ENCODE measurements at regions not wholly inside any gene's neighbourhood (a gene's known extent, or its start where the extent isn't known, plus 50 kb on each side); places are given as distances from the start of the nearest gene placed in this dataset.

DNA sequence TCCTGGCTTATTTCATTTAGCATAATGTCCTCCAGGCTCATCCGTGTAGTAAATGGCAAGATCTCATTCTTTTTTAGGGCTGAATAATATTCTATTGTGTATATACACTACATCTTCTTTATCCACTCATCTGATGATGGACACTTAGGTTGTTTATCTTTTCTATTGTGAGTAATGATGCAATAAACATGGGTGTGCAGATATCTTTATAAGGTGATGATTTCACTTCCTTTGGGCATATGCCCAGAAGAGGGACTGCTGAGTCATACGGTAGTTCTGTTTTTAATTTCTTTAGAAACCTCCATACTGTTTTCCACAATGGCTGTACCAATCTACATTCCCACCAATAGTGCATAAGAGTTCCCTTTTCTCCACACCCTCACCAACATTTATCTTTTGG is 317.6 kb upstream of the CNKSR2 start:
- H3K36me3 Mint-ChIP-seq (ENCODE audit: insufficient read depth, unreplicated experiment), result no peaks in the 10 kb centered on the region
- no peaks in the 10 kb centered on the region for H3K4me1 Mint-ChIP-seq (ENCODE audit: low read depth, unreplicated experiment)
- no peak for TF ChIP-seq CTCF (IDR thresholded peaks at IDR 0.05; ENCODE audit: unreplicated experiment)
- CTCF ChIA-PET, result no interaction called here
- peaks cover 8% of the 10 kb centered on the region for H3K9me3 Mint-ChIP-seq (ENCODE audit: low read depth, unreplicated experiment)
- no peaks in the 10 kb centered on the region for H3K27me3 Mint-ChIP-seq (ENCODE audit: unreplicated experiment)
- DNase-seq, result no peak
- no TSS peak for BruUV-seq (replicated peaks)
- intact Hi-C loops (cut with micrococcal nuclease; ENCODE audit: unreplicated experiment), result no loop called here
- H3K27ac Mint-ChIP-seq (ENCODE audit: unreplicated experiment), result no peak overlapping the region
- H3K4me3 Mint-ChIP-seq (ENCODE audit: low read depth, unreplicated experiment), result no peak overlapping the region

- no peak for TF ChIP-seq CTCF (IDR thresholded peaks at IDR 0.05; ENCODE audit: unreplicated experiment)
- H3K4me3 Mint-ChIP-seq (ENCODE audit: low read depth, unreplicated experiment), result no peak overlapping the region
- CTCF ChIA-PET, result no interaction called here
These were observed 327.2 kb upstream of the CNKSR2 start for GRCh38 chrX:21047034-21047455.

DNA sequence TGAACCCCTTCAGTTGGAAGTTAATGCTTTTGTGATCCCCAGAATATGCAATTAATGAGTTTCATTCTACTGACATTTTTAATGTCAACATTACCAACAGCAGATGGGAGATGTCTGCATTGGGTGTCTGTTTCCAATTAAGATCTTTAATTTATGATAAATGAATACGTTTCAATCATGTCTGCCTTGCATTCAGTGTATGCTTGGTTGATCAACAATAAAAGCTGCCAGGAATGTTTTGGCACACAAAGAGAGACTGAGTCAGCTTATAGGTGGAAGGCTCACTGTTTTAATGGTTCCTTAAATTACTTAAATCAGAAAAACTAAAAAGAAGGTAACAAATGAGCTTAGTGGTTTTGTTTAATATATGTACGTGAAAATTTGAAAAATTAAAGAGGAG is 359.9 kb upstream of the CNKSR2 start:
- DNase-seq, result no peak
- CTCF ChIA-PET, result no interaction called here
- TF ChIP-seq CTCF (IDR thresholded peaks at IDR 0.05; ENCODE audit: unreplicated experiment), result no peak
- no peaks in the 10 kb centered on the region for H3K27me3 Mint-ChIP-seq (ENCODE audit: unreplicated experiment)
- no peak overlapping the region for H3K27ac Mint-ChIP-seq (ENCODE audit: unreplicated experiment)
- H3K36me3 Mint-ChIP-seq (ENCODE audit: insufficient read depth, unreplicated experiment), result no peaks in the 10 kb centered on the region
- H3K4me3 Mint-ChIP-seq (ENCODE audit: low read depth, unreplicated experiment), result no peak overlapping the region
- no peaks in the 10 kb centered on the region for H3K9me3 Mint-ChIP-seq (ENCODE audit: low read depth, unreplicated experiment)
- H3K4me1 Mint-ChIP-seq (ENCODE audit: low read depth, unreplicated experiment), result no peaks in the 10 kb centered on the region
- BruUV-seq (replicated peaks), result no TSS peak
- intact Hi-C loops (cut with micrococcal nuclease; ENCODE audit: unreplicated experiment), result no loop called here

More at GRCh38 chrX:21047034-21047455, 327.2 kb upstream of the CNKSR2 start:
- no peak for DNase-seq
- intact Hi-C loops (cut with micrococcal nuclease; ENCODE audit: unreplicated experiment), result no loop called here
- Mint-ChIP-seq H3K27me3 (ENCODE audit: unreplicated experiment) (no peaks in the 10 kb centered on the region), H3K36me3 (ENCODE audit: insufficient read depth, unreplicated experiment) (peaks cover 5% of the 10 kb centered on the region), H3K27ac (ENCODE audit: unreplicated experiment) (no peak overlapping the region), H3K4me1 (ENCODE audit: low read depth, unreplicated experiment) (no peaks in the 10 kb centered on the region), H3K9me3 (ENCODE audit: low read depth, unreplicated experiment) (no peaks in the 10 kb centered on the region)
- no TSS peak for BruUV-seq (replicated peaks)

GRCh38 chrX:21004835-21005234 is 369.4 kb upstream of the CNKSR2 start:
- CTCF ChIA-PET, result no interaction called here
- H3K27me3 Mint-ChIP-seq (ENCODE audit: unreplicated experiment), result no peaks in the 10 kb centered on the region
- DNase-seq, result no peak
- intact Hi-C loops (cut with micrococcal nuclease; ENCODE audit: unreplicated experiment), result no loop called here
- no peak overlapping the region for H3K27ac Mint-ChIP-seq (ENCODE audit: unreplicated experiment)
- H3K4me1 Mint-ChIP-seq (ENCODE audit: low read depth, unreplicated experiment), result no peaks in the 10 kb centered on the region
- no peaks in the 10 kb centered on the region for H3K36me3 Mint-ChIP-seq (ENCODE audit: insufficient read depth, unreplicated experiment)
- no peak for TF ChIP-seq CTCF (IDR thresholded peaks at IDR 0.05; ENCODE audit: unreplicated experiment)
- H3K4me3 Mint-ChIP-seq (ENCODE audit: low read depth, unreplicated experiment), result no peak overlapping the region
- no TSS peak for BruUV-seq (replicated peaks)
- no peaks in the 10 kb centered on the region for H3K9me3 Mint-ChIP-seq (ENCODE audit: low read depth, unreplicated experiment)
